Natural killer cell (primary cell): ENCODE measurements at regions not wholly inside any gene's neighbourhood (a gene's known extent, or its start where the extent isn't known, plus 50 kb on each side); places are given as distances from the start of the nearest gene placed in this dataset.

ENCODE experiments used
- ATAC-seq, 3 donors: fragments of 150-1000 bp in 2 of 3; fragments of 200-7000 bp in 1 of 3; cut with Tn5 transposase; 1 replicate in 1 of 3; 2 replicates in 2 of 3; pipeline ENCODE4 v1.10.0; 2021; ENCODE audit warnings: mild to moderate bottlenecking in 2 of 3, moderate library complexity in 2 of 3
- DNase-seq, 2 donors: peaks; one replicate each; pipeline versions ENCODE4 v3.0.0 to v3.0.0-alpha.2; 2013 to 2021; ENCODE audit warnings: mixed read lengths in 1 of 2
- H3K27ac ChIP-seq: one replicate; pipeline ENCODE4 v1.5.1; 2013; ENCODE audit warnings: mild to moderate bottlenecking, low read length
- H3K27me3 ChIP-seq: one replicate; pipeline ENCODE4 v1.6.1; 2013; ENCODE audit warnings: low read length; ENCODE audit not compliant: control insufficient read depth, insufficient read depth
- H3K36me3 ChIP-seq: one replicate; pipeline ENCODE4 v1.6.1; 2013; ENCODE audit warnings: low read length; ENCODE audit not compliant: control insufficient read depth, insufficient read depth
- H3K4me1 ChIP-seq: one replicate; pipeline ENCODE4 v1.6.1; 2013; ENCODE audit warnings: low read length; ENCODE audit not compliant: control insufficient read depth, insufficient read depth
- H3K4me3 ChIP-seq: one replicate; pipeline ENCODE4 v1.5.1; 2013; ENCODE audit warnings: low read length
- H3K9me3 ChIP-seq: one replicate; pipeline ENCODE4 v1.6.1; 2013; ENCODE audit warnings: low read length; ENCODE audit not compliant: control insufficient read depth, insufficient read depth
- H3K27ac Mint-ChIP-seq, 2 donors: one replicate each; pipeline ENCODE4 v1.8.0; 2022; ENCODE audit warnings: mild to moderate bottlenecking in 2 of 2, mixed read lengths in 2 of 2, moderate library complexity in 1 of 2
- H3K27me3 Mint-ChIP-seq, 2 donors: one replicate each; pipeline ENCODE4 v1.8.0; 2022; ENCODE audit warnings: low read depth in 2 of 2, mixed read lengths in 2 of 2
- H3K36me3 Mint-ChIP-seq: one replicate; pipeline ENCODE4 v1.8.0; 2022; ENCODE audit warnings: mixed read lengths
- H3K4me1 Mint-ChIP-seq, 2 donors: one replicate each; pipeline ENCODE4 v1.8.0; 2022; ENCODE audit warnings: mixed read lengths in 2 of 2
- H3K4me3 Mint-ChIP-seq: one replicate; pipeline ENCODE4 v1.8.0; 2022; ENCODE audit warnings: mild to moderate bottlenecking, moderate library complexity, mixed read lengths
- H3K9me3 Mint-ChIP-seq, 2 donors: one replicate each; pipeline ENCODE4 v1.8.0; 2022; ENCODE audit warnings: mixed read lengths in 2 of 2
- CTCF ChIP-seq: fragments of 200-600 bp; IDR thresholded peaks from one replicate; pipeline ENCODE4 v1.8.0; 2022; ENCODE audit warnings: antibody characterized with exemption
- WGBS: methylation state at CpG from one replicate; pipeline ENCODE4 v1.1.7; 2013; ENCODE audit warnings: missing lambda C conversion rate; ENCODE audit not compliant: insufficient coverage; 5-methylcytosine and 5-hydroxymethylcytosine counted together
- intact Hi-C: fragments of 100-400 bp; cut with micrococcal nuclease; formaldehyde crosslinking; loops from one replicate; pipeline ENCODE4 v1.14.2; 2022

- H3K4me1 ChIP-seq = no peaks in the 10 kb centered on the region
- no peaks in the 10 kb centered on the region for H3K27me3 Mint-ChIP-seq
Observed at GRCh38 chr5:5066276-5067186, 73.6 kb upstream of the ADAMTS16 start.

GRCh38 chr5:5069851-5070250 lies 70.3 kb upstream of the ADAMTS16 start:
- H3K9me3 ChIP-seq = no peaks in the 10 kb centered on the region
- Mint-ChIP-seq H3K36me3 (no peaks in the 10 kb centered on the region), H3K4me1 (no peaks in the 10 kb centered on the region), H3K4me3 (no peak overlapping the region), H3K27me3 (no peaks in the 10 kb centered on the region), H3K9me3 (peaks cover 9 to 10% of the 10 kb centered on the region in 2 donors), H3K27ac (no peak overlapping the region)
- H3K27ac ChIP-seq = no peak overlapping the region
- intact Hi-C loops = no loop called here
- H3K36me3 ChIP-seq = no peaks in the 10 kb centered on the region
- no peak overlapping the region for H3K4me3 ChIP-seq
- no peak for ATAC-seq
- TF ChIP-seq CTCF = no peak
- no peaks in the 10 kb centered on the region for H3K4me1 ChIP-seq
- WGBS = 91% methylated on average over 5 of the region's 5 CpGs
- DNase-seq = no peak
- no peaks in the 10 kb centered on the region for H3K27me3 ChIP-seq

More at GRCh38 chr5:5066276-5067186, 73.6 kb upstream of the ADAMTS16 start:
- Mint-ChIP-seq H3K4me3 (no peak overlapping the region), H3K36me3 (no peaks in the 10 kb centered on the region), H3K9me3 (peaks cover 8% of the 10 kb centered on the region in 2 donors), H3K27ac (no peak overlapping the region), H3K4me1 (no peaks in the 10 kb centered on the region)
- 73% methylated on average over 6 of the region's 6 CpGs for WGBS
- H3K4me3 ChIP-seq = no peak overlapping the region
- no peak for TF ChIP-seq CTCF
- no peaks in the 10 kb centered on the region for H3K9me3 ChIP-seq
- no peaks in the 10 kb centered on the region for H3K36me3 ChIP-seq
- intact Hi-C loops = no loop called here
- H3K27ac ChIP-seq = no peak overlapping the region
- ATAC-seq (no peak), DNase-seq (no peak)
- no peaks in the 10 kb centered on the region for H3K27me3 ChIP-seq

GRCh38 chr5:5071554-5071953 lies 68.6 kb upstream of the ADAMTS16 start:
- H3K27me3 ChIP-seq = no peaks in the 10 kb centered on the region
- H3K4me1 Mint-ChIP-seq = no peaks in the 10 kb centered on the region
- no peaks in the 10 kb centered on the region for H3K36me3 ChIP-seq
- no peaks in the 10 kb centered on the region for H3K36me3 Mint-ChIP-seq
- 76% methylated on average over 5 of the region's 5 CpGs for WGBS
- no peaks in the 10 kb centered on the region for H3K4me1 ChIP-seq
- no peak overlapping the region for H3K4me3 Mint-ChIP-seq
- intact Hi-C loops = no loop called here
- TF ChIP-seq CTCF = no peak
- no peak overlapping the region for H3K27ac ChIP-seq
- H3K9me3 ChIP-seq = no peaks in the 10 kb centered on the region
- H3K9me3 Mint-ChIP-seq = peaks cover 9% of the 10 kb centered on the region in 2 donors
- no peak for ATAC-seq
- H3K27me3 Mint-ChIP-seq = no peaks in the 10 kb centered on the region
- no peak overlapping the region for H3K27ac Mint-ChIP-seq
- DNase-seq = no peak
- H3K4me3 ChIP-seq = no peak overlapping the region
